Right atrium auricular region (tissue), 2 donors: ENCODE measurements at regions not wholly inside any gene's neighbourhood (a gene's known extent, or its start where the extent isn't known, plus 50 kb on each side); places are given as distances from the start of the nearest gene placed in this dataset.

Experiments
- DNase-seq: peaks from one replicate; pipeline ENCODE4 v3.0.0-alpha.2; 2019; ENCODE audit warnings: low spot score
- H3K27ac ChIP-seq, 2 donors: fragments of 200-600 bp; sonication (generic); 1 replicate in 1 of 2; 2 replicates in 1 of 2; pipeline ENCODE4 v1.5.1; 2016 to 2019
- H3K27me3 ChIP-seq, 2 donors: fragments of 200-600 bp; sonication (generic); one replicate each; pipeline versions ENCODE4 v1.5.1 to v1.6.0; 2017 to 2019
- H3K36me3 ChIP-seq: fragments of 200-600 bp; sonication (generic); one replicate; pipeline ENCODE4 v1.5.1; 2016
- H3K4me1 ChIP-seq, 2 donors: fragments of 200-600 bp; sonication (generic); one replicate each; pipeline versions ENCODE4 v1.5.1 to v1.6.0; 2017 to 2019
- H3K4me3 ChIP-seq, 2 donors: fragments of 200-600 bp; sonication (generic); 1 replicate in 1 of 2; 2 replicates in 1 of 2; pipeline ENCODE4 v1.5.1; 2017 to 2019; ENCODE audit warnings: mild to moderate bottlenecking in 1 of 2, moderate library complexity in 1 of 2
- H3K9me3 ChIP-seq, 2 donors: fragments of 200-600 bp; sonication (generic); one replicate each; pipeline ENCODE4 v1.5.1; 2019
- CTCF ChIP-seq, 2 donors: fragments of 200-600 bp; sonication (generic); IDR thresholded peaks; one replicate each; pipeline ENCODE4 v1.5.1; 2019; ENCODE audit warnings: antibody characterized with exemption in 2 of 2

GRCh38 chr13:67577361-67577760 lies 347.2 kb upstream of the PCDH9 start:
- no peak for TF ChIP-seq CTCF (IDR thresholded peaks at IDR 0.05)
- no peaks in the 10 kb centered on the region for H3K9me3 ChIP-seq

GRCh38 chr13:67574320-67575233 lies 344.4 kb upstream of the PCDH9 start:
- no peaks in the 10 kb centered on the region for H3K4me1 ChIP-seq
- H3K27me3 ChIP-seq, result no peaks in the 10 kb centered on the region
- H3K9me3 ChIP-seq, result no peaks in the 10 kb centered on the region
- peak overlapping the region in 1 of 2 donors; percentile 78 for H3K27ac ChIP-seq
- no peaks in the 10 kb centered on the region for H3K36me3 ChIP-seq
- TF ChIP-seq CTCF (IDR thresholded peaks at IDR 0.05), result no peak
- DNase-seq, result no peak
- H3K4me3 ChIP-seq, result no peak overlapping the region

More at GRCh38 chr13:67577361-67577760, 347.2 kb upstream of the PCDH9 start:
- no peaks in the 10 kb centered on the region for H3K4me1 ChIP-seq
- no peak overlapping the region for H3K27ac ChIP-seq
- no peaks in the 10 kb centered on the region for H3K27me3 ChIP-seq
- DNase-seq, result no peak
- H3K4me3 ChIP-seq, result no peak overlapping the region
- H3K36me3 ChIP-seq, result no peaks in the 10 kb centered on the region

- DNase-seq, result no peak
- Histone ChIP-seq H3K36me3 (no peaks in the 10 kb centered on the region), H3K27ac (no peak overlapping the region), H3K4me3 (no peak overlapping the region), H3K4me1 (no peaks in the 10 kb centered on the region), H3K9me3 (no peaks in the 10 kb centered on the region), H3K27me3 (no peaks in the 10 kb centered on the region)
- no peak for TF ChIP-seq CTCF (IDR thresholded peaks at IDR 0.05)
These were observed 338.1 kb upstream of the PCDH9 start for GRCh38 chr13:67568205-67568604.

- Histone ChIP-seq H3K4me1 (no peaks in the 10 kb centered on the region), H3K27me3 (no peaks in the 10 kb centered on the region), H3K27ac (no peak overlapping the region), H3K36me3 (no peaks in the 10 kb centered on the region), H3K4me3 (no peak overlapping the region), H3K9me3 (peaks cover 0 to 21% of the 10 kb centered on the region in 2 donors)
- no peak for DNase-seq
- no peak for TF ChIP-seq CTCF (IDR thresholded peaks at IDR 0.05)
These were observed 327.6 kb upstream of the PCDH9 start for GRCh38 chr13:67557642-67558241.

GRCh38 chr13:67557118-67557517 lies 327.0 kb upstream of the PCDH9 start:
- Histone ChIP-seq H3K27me3 (no peaks in the 10 kb centered on the region), H3K4me3 (no peak overlapping the region), H3K36me3 (no peaks in the 10 kb centered on the region), H3K9me3 (peaks cover 0 to 21% of the 10 kb centered on the region in 2 donors), H3K4me1 (no peaks in the 10 kb centered on the region), H3K27ac (no peak overlapping the region)
- no peak for TF ChIP-seq CTCF (IDR thresholded peaks at IDR 0.05)
- DNase-seq, result no peak
